ENCODE measurements at regions not wholly inside any gene's neighbourhood (a gene's known extent, or its start where the extent isn't known, plus 50 kb on each side); places are given as distances from the start of the nearest gene placed in this dataset.
"Not testable (repeated sequence)": the region's sequence is repeated elsewhere in the genome, so short reads cannot be mapped to it uniquely, and the experiment has no call there.

DNA sequence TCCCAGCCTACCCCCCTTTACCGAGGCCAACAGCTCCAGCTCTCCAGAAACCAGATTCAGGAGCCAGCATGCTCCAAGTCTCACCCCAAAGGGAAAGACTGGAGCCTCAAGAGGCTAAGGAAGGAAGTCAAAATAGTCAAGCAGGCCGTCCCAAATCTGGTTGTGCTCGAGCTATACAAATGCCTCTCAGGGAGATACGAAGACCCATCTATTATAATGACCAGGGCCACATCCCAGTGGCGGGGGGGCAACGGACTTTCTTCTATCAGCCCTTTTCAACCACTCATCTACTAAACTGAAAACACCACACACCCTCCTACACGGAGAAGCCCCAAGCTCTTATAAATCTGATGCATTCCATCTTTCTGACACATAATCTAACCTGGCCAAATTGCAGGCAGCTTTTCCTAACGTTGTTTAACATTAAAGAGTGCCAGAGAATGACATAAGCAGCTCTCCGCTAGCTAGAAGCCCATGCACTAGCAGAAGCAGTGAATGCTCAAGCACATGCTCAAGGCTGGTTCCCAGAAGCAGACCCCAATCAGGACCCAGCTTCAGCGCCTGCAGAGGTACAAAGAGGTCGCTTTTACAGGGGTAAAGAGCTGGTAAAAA is 104.6 kb upstream of the ZNF98 start:
- no peak overlapping the region for H3K4me3 ChIP-seq (ENCODE audit: low read length, poor library complexity, severe bottlenecking)

DNA sequence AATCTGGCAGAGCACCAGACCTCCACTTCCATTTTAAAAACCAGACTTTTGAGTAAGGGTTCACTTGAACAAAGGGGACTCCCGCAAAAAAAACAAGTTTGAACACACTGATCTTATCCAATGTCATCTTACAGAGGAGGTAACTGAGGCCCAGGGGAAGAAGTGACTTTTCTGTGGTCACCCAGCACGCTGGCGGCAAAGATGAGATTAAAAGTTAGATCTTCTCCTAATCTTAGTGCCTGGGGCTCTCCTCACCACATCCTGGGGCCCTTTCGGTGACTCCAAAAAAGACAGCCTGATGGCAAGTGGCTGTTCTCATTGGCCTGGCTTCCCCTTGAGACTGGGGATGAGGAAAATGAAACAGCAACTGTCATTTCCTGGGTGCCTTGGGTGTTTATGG is 101.8 kb upstream of the ZNF98 start:
- TF ChIP-seq EZH2phosphoT487 (IDR thresholded peaks at IDR 0.05; ENCODE audit: borderline replicate concordance): no peak
- TF ChIP-seq, protein P1, sequence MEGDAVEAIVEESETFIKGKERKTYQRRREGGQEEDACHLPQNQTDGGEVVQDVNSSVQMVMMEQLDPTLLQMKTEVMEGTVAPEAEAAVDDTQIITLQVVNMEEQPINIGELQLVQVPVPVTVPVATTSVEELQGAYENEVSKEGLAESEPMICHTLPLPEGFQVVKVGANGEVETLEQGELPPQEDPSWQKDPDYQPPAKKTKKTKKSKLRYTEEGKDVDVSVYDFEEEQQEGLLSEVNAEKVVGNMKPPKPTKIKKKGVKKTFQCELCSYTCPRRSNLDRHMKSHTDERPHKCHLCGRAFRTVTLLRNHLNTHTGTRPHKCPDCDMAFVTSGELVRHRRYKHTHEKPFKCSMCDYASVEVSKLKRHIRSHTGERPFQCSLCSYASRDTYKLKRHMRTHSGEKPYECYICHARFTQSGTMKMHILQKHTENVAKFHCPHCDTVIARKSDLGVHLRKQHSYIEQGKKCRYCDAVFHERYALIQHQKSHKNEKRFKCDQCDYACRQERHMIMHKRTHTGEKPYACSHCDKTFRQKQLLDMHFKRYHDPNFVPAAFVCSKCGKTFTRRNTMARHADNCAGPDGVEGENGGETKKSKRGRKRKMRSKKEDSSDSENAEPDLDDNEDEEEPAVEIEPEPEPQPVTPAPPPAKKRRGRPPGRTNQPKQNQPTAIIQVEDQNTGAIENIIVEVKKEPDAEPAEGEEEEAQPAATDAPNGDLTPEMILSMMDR (conservative IDR thresholded peaks at IDR 0.05; ENCODE audit: low read length): no peak

More for the DNA sequence above, 104.6 kb upstream of the ZNF98 start:
- H3K9me3 ChIP-seq (ENCODE audit: insufficient read depth, low read depth, low read length): 0 out of 2 replicates have a peak, but pooled peaks cover 8% of the 10 kb centered on the region
- no peaks in the 10 kb centered on the region for H3K36me3 ChIP-seq (ENCODE audit: insufficient read depth, low read length)
- H3K9ac ChIP-seq (ENCODE audit: low read depth, low read length, poor library complexity, severe bottlenecking): no peak overlapping the region
- no peaks in the 10 kb centered on the region for H3F3A ChIP-seq (ENCODE audit: low read depth)
- no peak overlapping the region for H2AFZ ChIP-seq (ENCODE audit: low read length)
- H3K4me2 ChIP-seq (ENCODE audit: low read depth, low read length, poor library complexity, severe bottlenecking): no peak overlapping the region
- H3K27me3 ChIP-seq (ENCODE audit: insufficient read depth, low read length, poor library complexity, severe bottlenecking): no peaks in the 10 kb centered on the region
- TF ChIP-seq, protein P1 (conservative IDR thresholded peaks at IDR 0.05; ENCODE audit: low read length): no peak
- no peak for TF ChIP-seq EZH2phosphoT487 (IDR thresholded peaks at IDR 0.05; ENCODE audit: borderline replicate concordance)
- H3K4me1 ChIP-seq (ENCODE audit: insufficient read depth, low read length, poor library complexity, severe bottlenecking): no peaks in the 10 kb centered on the region
- H4K20me1 ChIP-seq (ENCODE audit: insufficient read depth, low read length, poor library complexity, severe bottlenecking): no peaks in the 10 kb centered on the region
- no peaks in the 10 kb centered on the region for H3K9me2 ChIP-seq (replicated peaks; ENCODE audit: low read depth, low read length)
- H3K79me2 ChIP-seq (ENCODE audit: insufficient read depth, low read length): no peaks in the 10 kb centered on the region

DNA sequence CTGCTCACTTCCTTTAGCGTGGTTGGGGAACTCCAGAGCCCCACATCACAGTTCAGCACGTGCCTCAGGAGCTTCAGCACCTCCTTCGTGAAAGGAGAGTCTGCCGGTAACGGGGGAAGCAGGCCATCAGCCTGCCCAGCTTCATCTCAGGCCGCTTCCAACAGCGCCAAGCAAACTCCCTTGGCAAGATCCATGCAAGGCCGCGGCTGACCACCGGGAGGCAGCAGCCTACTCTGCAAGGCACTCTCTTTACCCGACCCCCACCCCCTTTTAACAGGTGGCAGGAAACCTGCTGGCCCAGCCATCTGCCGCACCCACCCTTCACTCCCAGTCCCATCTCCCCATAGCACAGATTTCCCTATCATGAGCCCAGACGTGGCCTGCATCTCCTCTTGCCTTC is 97.4 kb upstream of the ZNF98 start:
- H4K20me1 ChIP-seq (ENCODE audit: insufficient read depth, low read length, poor library complexity, severe bottlenecking); H3K79me2 ChIP-seq (ENCODE audit: insufficient read depth, low read length); H3K4me3 ChIP-seq (ENCODE audit: low read length, poor library complexity, severe bottlenecking); H3F3A ChIP-seq (ENCODE audit: low read depth); H3K36me3 ChIP-seq (ENCODE audit: insufficient read depth, low read length); H3K9me2 ChIP-seq (replicated peaks; ENCODE audit: low read depth, low read length); H3K4me1 ChIP-seq (ENCODE audit: insufficient read depth, low read length, poor library complexity, severe bottlenecking); H3K27me3 ChIP-seq (ENCODE audit: insufficient read depth, low read length, poor library complexity, severe bottlenecking); H2AFZ ChIP-seq (ENCODE audit: low read length); H3K9ac ChIP-seq (ENCODE audit: low read depth, low read length, poor library complexity, severe bottlenecking); H3K4me2 ChIP-seq (ENCODE audit: low read depth, low read length, poor library complexity, severe bottlenecking): not testable (repeated sequence)
- peaks cover 13% of the 10 kb centered on the region; the same call in 1 of the 2 replicates for H3K9me3 ChIP-seq (ENCODE audit: insufficient read depth, low read depth, low read length)

More for the DNA sequence above, 101.8 kb upstream of the ZNF98 start:
- no peaks in the 10 kb centered on the region for H3K79me2 ChIP-seq (ENCODE audit: insufficient read depth, low read length)
- H3K9me3 ChIP-seq (ENCODE audit: insufficient read depth, low read depth, low read length): peaks cover 8% of the 10 kb centered on the region; the same call in 1 of the 2 replicates
- H3K4me3 ChIP-seq (ENCODE audit: low read length, poor library complexity, severe bottlenecking): no peak overlapping the region
- H4K20me1 ChIP-seq (ENCODE audit: insufficient read depth, low read length, poor library complexity, severe bottlenecking): no peaks in the 10 kb centered on the region
- H3K9ac ChIP-seq (ENCODE audit: low read depth, low read length, poor library complexity, severe bottlenecking): no peak overlapping the region
- no peaks in the 10 kb centered on the region for H3K9me2 ChIP-seq (replicated peaks; ENCODE audit: low read depth, low read length)
- no peaks in the 10 kb centered on the region for H3K27me3 ChIP-seq (ENCODE audit: insufficient read depth, low read length, poor library complexity, severe bottlenecking)
- no peak overlapping the region for H3K4me2 ChIP-seq (ENCODE audit: low read depth, low read length, poor library complexity, severe bottlenecking)
- no peaks in the 10 kb centered on the region for H3K4me1 ChIP-seq (ENCODE audit: insufficient read depth, low read length, poor library complexity, severe bottlenecking)
- H2AFZ ChIP-seq (ENCODE audit: low read length): no peak overlapping the region
- H3K36me3 ChIP-seq (ENCODE audit: insufficient read depth, low read length): no peaks in the 10 kb centered on the region
- H3F3A ChIP-seq (ENCODE audit: low read depth): no peaks in the 10 kb centered on the region

DNA sequence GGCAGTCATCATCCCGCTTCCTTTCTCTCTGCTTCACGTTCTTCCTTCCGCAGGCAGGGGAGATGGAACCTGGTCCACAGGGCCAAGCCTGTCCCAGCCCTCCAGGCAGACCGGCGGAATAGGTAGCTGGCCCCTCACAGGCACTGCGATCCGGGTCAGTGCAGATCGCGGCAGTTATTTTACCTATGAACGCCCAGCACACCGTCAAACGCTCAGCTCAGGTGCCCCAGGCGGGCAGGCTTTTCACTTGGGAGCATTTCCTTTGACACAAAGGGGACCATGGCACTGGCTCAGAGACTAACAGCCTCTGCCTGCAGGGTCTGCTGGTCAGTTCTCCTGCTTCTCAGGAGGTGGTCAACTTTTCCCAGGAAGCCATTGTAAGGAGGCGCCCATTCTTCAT is 97.0 kb upstream of the ZNF98 start:
- H3K9me3 ChIP-seq (ENCODE audit: insufficient read depth, low read depth, low read length): peaks cover 10% of the 10 kb centered on the region; the same call in 1 of the 2 replicates
- no peaks in the 10 kb centered on the region for H4K20me1 ChIP-seq (ENCODE audit: insufficient read depth, low read length, poor library complexity, severe bottlenecking)

More for the DNA sequence above, 97.0 kb upstream of the ZNF98 start:
- no peak for TF ChIP-seq EZH2phosphoT487 (IDR thresholded peaks at IDR 0.05; ENCODE audit: borderline replicate concordance)
- TF ChIP-seq, protein P1 (conservative IDR thresholded peaks at IDR 0.05; ENCODE audit: low read length): no peak
- H3K79me2 ChIP-seq (ENCODE audit: insufficient read depth, low read length): no peaks in the 10 kb centered on the region
- H3K36me3 ChIP-seq (ENCODE audit: insufficient read depth, low read length): no peaks in the 10 kb centered on the region
- no peaks in the 10 kb centered on the region for H3K4me1 ChIP-seq (ENCODE audit: insufficient read depth, low read length, poor library complexity, severe bottlenecking)
- no peaks in the 10 kb centered on the region for H3K9me2 ChIP-seq (replicated peaks; ENCODE audit: low read depth, low read length)
- H3F3A ChIP-seq (ENCODE audit: low read depth): no peaks in the 10 kb centered on the region
- H3K4me3 ChIP-seq (ENCODE audit: low read length, poor library complexity, severe bottlenecking): no peak overlapping the region
- no peaks in the 10 kb centered on the region for H3K27me3 ChIP-seq (ENCODE audit: insufficient read depth, low read length, poor library complexity, severe bottlenecking)
- no peak overlapping the region for H2AFZ ChIP-seq (ENCODE audit: low read length)
- H3K9ac ChIP-seq (ENCODE audit: low read depth, low read length, poor library complexity, severe bottlenecking): no peak overlapping the region
- H3K4me2 ChIP-seq (ENCODE audit: low read depth, low read length, poor library complexity, severe bottlenecking): no peak overlapping the region
